CD4-positive, alpha-beta T cell (primary cell): ENCODE measurements at regions not wholly inside any gene's neighbourhood (a gene's known extent, or its start where the extent isn't known, plus 50 kb on each side); places are given as distances from the start of the nearest gene placed in this dataset.

Experiments used
- ATAC-seq: fragments of 200-7000 bp; cut with Tn5 transposase; one replicate; pipeline ENCODE4 v1.10.0; 2022; ENCODE audit warnings: mild to moderate bottlenecking; ENCODE audit not compliant: poor library complexity
- CTCF ChIA-PET: fragments of 350-600 bp; sonication (Branson Sonifier 250); formaldehyde crosslinking; loops from one replicate; lab custom pipeline; 2021; ENCODE audit warnings: antibody characterized with exemption, inconsistent platforms; lab: Charles Lee
- POLR2A ChIA-PET: fragments of 350-600 bp; sonication (Branson Sonifier 250); formaldehyde crosslinking; loops from one replicate; lab custom pipeline; 2021; ENCODE audit warnings: antibody characterized with exemption, inconsistent platforms; lab: Charles Lee
- DNase-seq, 14 experiments: peaks; one replicate each; pipeline ENCODE4 v3.0.0-alpha.2; 2013 to 2020; ENCODE audit warnings: mixed read lengths in 2 of 14
- H3K27ac ChIP-seq, 2 donors: one replicate each; pipeline versions ENCODE4 v1.5.1 to v1.7.0; 2013; ENCODE audit warnings: low read length in 2 of 2, low read depth in 1 of 2, mild to moderate bottlenecking in 1 of 2
- H3K27me3 ChIP-seq, 2 experiments: 1 replicate in 1 of 2; 2 replicates in 1 of 2; pipeline versions ENCODE4 v1.6.1 to v1.7.0; 2013; ENCODE audit warnings: low read length in 2 of 2, control low read depth in 1 of 2, mild to moderate bottlenecking in 1 of 2, moderate library complexity in 1 of 2; ENCODE audit not compliant: insufficient read depth in 2 of 2, control insufficient read depth in 1 of 2
- H3K36me3 ChIP-seq: one replicate; pipeline ENCODE4 v1.6.1; 2013; ENCODE audit warnings: low read length, control low read depth; ENCODE audit not compliant: insufficient read depth
- H3K4me1 ChIP-seq: one replicate; pipeline ENCODE4 v1.6.1; 2013; ENCODE audit warnings: low read length, control low read depth; ENCODE audit not compliant: insufficient read depth
- H3K4me3 ChIP-seq: one replicate; pipeline ENCODE4 v1.5.1; 2013; ENCODE audit warnings: mild to moderate bottlenecking, low read length, moderate library complexity
- H3K9me3 ChIP-seq, 2 experiments: 1 replicate in 1 of 2; 2 replicates in 1 of 2; pipeline versions ENCODE4 v1.6.1 to v1.7.0; 2013; ENCODE audit warnings: low read length in 2 of 2, mild to moderate bottlenecking in 2 of 2, control low read depth in 1 of 2, moderate library complexity in 1 of 2; ENCODE audit not compliant: control insufficient read depth in 1 of 2, insufficient read depth in 1 of 2
- H3K27ac Mint-ChIP-seq: one replicate; pipeline ENCODE4 v1.8.0; 2020; ENCODE audit warnings: mixed read lengths
- H3K27me3 Mint-ChIP-seq: one replicate; pipeline ENCODE4 v1.8.0; 2021; ENCODE audit warnings: mixed read lengths
- H3K36me3 Mint-ChIP-seq: one replicate; pipeline ENCODE4 v1.8.0; 2021; ENCODE audit warnings: low read depth, mixed read lengths
- H3K4me1 Mint-ChIP-seq: one replicate; pipeline ENCODE4 v1.8.0; 2021; ENCODE audit warnings: low read depth, mixed read lengths
- H3K4me3 Mint-ChIP-seq: one replicate; pipeline ENCODE4 v1.8.0; 2020; ENCODE audit warnings: mild to moderate bottlenecking, mixed read lengths
- H3K9me3 Mint-ChIP-seq: one replicate; pipeline ENCODE4 v1.8.0; 2020; ENCODE audit warnings: mixed read lengths
- intact Hi-C, 2 experiments: fragments of 100-400 bp; cut with DNase I in 1 of 2; cut with micrococcal nuclease in 1 of 2; formaldehyde crosslinking; loops; one replicate each; pipeline versions ENCODE4 v1.15.1 to v1.9.0; 2023 to 2025; cut with DNase I, micrococcal nuclease
- TF ChIP-seq, protein P1 (sequence below): fragments of 200-600 bp; IDR thresholded peaks from one replicate; pipeline ENCODE4 v1.8.0; 2022; ENCODE audit warnings: antibody characterized with exemption, mild to moderate bottlenecking

- POLR2A ChIA-PET, result no interaction called here
- H3K27me3 ChIP-seq, result no peaks in the 10 kb centered on the region
- Mint-ChIP-seq H3K4me1 (no peaks in the 10 kb centered on the region), H3K4me3 (no peak overlapping the region), H3K9me3 (peaks cover 4% of the 10 kb centered on the region), H3K36me3 (no peaks in the 10 kb centered on the region), H3K27me3 (no peaks in the 10 kb centered on the region), H3K27ac (no peak overlapping the region)
- CTCF ChIA-PET, result no interaction called here
- H3K27ac ChIP-seq, result no peak overlapping the region
- TF ChIP-seq, protein P1, sequence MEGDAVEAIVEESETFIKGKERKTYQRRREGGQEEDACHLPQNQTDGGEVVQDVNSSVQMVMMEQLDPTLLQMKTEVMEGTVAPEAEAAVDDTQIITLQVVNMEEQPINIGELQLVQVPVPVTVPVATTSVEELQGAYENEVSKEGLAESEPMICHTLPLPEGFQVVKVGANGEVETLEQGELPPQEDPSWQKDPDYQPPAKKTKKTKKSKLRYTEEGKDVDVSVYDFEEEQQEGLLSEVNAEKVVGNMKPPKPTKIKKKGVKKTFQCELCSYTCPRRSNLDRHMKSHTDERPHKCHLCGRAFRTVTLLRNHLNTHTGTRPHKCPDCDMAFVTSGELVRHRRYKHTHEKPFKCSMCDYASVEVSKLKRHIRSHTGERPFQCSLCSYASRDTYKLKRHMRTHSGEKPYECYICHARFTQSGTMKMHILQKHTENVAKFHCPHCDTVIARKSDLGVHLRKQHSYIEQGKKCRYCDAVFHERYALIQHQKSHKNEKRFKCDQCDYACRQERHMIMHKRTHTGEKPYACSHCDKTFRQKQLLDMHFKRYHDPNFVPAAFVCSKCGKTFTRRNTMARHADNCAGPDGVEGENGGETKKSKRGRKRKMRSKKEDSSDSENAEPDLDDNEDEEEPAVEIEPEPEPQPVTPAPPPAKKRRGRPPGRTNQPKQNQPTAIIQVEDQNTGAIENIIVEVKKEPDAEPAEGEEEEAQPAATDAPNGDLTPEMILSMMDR, result no peak
- intact Hi-C loops, result no loop called here
- peaks cover 0 to 4% of the 10 kb centered on the region in 2 experiments for H3K9me3 ChIP-seq
- no peak overlapping the region for H3K4me3 ChIP-seq
- no peak for DNase-seq
- ATAC-seq, result no peak
- H3K36me3 ChIP-seq, result no peaks in the 10 kb centered on the region
- H3K4me1 ChIP-seq, result no peaks in the 10 kb centered on the region
Measured at GRCh38 chr6:91565207-91565606, 978.3 kb upstream of the MAP3K7 start.

GRCh38 chr6:91562955-91563354, 976.1 kb upstream of the MAP3K7 start:
- no peaks in the 10 kb centered on the region for H3K4me1 ChIP-seq
- DNase-seq (no peak), ATAC-seq (no peak)
- ChIA-PET CTCF (no interaction called here), POLR2A (no interaction called here)
- no peaks in the 10 kb centered on the region for H3K27me3 ChIP-seq
- intact Hi-C loops, result no loop called here
- H3K4me3 ChIP-seq, result no peak overlapping the region
- Mint-ChIP-seq H3K9me3 (peaks cover 4% of the 10 kb centered on the region), H3K27me3 (no peaks in the 10 kb centered on the region), H3K4me1 (no peaks in the 10 kb centered on the region), H3K36me3 (no peaks in the 10 kb centered on the region), H3K4me3 (no peak overlapping the region), H3K27ac (no peak overlapping the region)
- no peak overlapping the region for H3K27ac ChIP-seq
- H3K9me3 ChIP-seq, result peaks cover 0 to 9% of the 10 kb centered on the region in 2 experiments
- TF ChIP-seq, protein P1, result no peak
- no peaks in the 10 kb centered on the region for H3K36me3 ChIP-seq

GRCh38 chr6:91560409-91560808, 973.5 kb upstream of the MAP3K7 start:
- Mint-ChIP-seq H3K27me3 (no peaks in the 10 kb centered on the region), H3K9me3 (peaks cover 3% of the 10 kb centered on the region), H3K4me1 (no peaks in the 10 kb centered on the region), H3K36me3 (no peaks in the 10 kb centered on the region), H3K4me3 (no peak overlapping the region), H3K27ac (no peak overlapping the region)
- no peak overlapping the region for H3K27ac ChIP-seq
- no peaks in the 10 kb centered on the region for H3K4me1 ChIP-seq
- TF ChIP-seq, protein P1, result no peak
- H3K27me3 ChIP-seq, result no peaks in the 10 kb centered on the region
- no peak overlapping the region for H3K4me3 ChIP-seq
- CTCF ChIA-PET, result no interaction called here
- H3K9me3 ChIP-seq, result peaks cover 0 to 9% of the 10 kb centered on the region in 2 experiments
- intact Hi-C loops, result no loop called here
- no peak for DNase-seq
- POLR2A ChIA-PET, result no interaction called here
- no peaks in the 10 kb centered on the region for H3K36me3 ChIP-seq
- ATAC-seq, result no peak
